ENCODE measurements at regions not wholly inside any gene's neighbourhood (a gene's known extent, or its start where the extent isn't known, plus 50 kb on each side); places are given as distances from the start of the nearest gene placed in this dataset.
"Not testable (repeated sequence)": the region's sequence is repeated elsewhere in the genome, so short reads cannot be mapped to it uniquely, and the experiment has no call there.

DNA sequence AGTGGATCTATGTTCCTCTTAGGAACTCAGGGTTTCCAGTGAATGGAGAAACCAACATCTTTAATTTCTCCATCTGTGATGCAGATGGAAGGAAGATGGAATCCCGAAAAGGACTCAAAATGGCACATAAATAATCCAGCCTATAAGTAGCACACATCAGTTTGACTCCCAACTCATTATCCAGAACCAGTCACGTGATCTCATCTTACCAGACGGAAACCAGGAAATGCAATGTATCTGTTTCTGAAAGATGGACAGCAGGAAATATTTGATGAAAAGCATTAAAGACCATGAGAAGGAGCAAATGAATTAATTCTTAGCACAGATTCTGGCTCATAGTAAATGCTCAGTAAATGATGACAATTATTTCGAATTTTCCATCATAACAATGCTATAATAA is 443.1 kb upstream of the FMR1 start:
- DNase-seq (ENCODE audit: low spot score) (no peak), ATAC-seq (no peak)
- intact Hi-C loops (cut with DNase I), result no loop called here

DNA sequence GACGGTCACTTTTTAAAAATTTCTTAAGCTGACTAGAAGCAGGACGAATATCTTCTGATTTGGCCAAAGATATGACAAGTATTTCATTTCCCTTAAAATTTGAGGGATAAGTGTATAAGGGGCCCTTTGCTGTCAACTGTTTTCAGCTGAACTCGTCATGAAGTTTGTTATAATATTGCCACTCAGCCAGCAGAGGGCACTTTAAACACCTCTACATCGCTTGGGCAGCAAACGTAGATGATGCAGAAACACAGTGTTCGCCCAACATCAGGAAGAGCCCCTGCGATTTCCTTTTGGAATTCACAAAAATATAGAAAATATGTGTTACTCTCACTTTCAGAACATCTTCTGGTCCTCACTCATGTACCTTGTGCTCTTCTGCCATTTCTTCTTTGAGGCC is 435.7 kb upstream of the FMR1 start:
- intact Hi-C loops (cut with DNase I), result no loop called here
- DNase-seq (ENCODE audit: low spot score) (no peak), ATAC-seq (no peak)

DNA sequence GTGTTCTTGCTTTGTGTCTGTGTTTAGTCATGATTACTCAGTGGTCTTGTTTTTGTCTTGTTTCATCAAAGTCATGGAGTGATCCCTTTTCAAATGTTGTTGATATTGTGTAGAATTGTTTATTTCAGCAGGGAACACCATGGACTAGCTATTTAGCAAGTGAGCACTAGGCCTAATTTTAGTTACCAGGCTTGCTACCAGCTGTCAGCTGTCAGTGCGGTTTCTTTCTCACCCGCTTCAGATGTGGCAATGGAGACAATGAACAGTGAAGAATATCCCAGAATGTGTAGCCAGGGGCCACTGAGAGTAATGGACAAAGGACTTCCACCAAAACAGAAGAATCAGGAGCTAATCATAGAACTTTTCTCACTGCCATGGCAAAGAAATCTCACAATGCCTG is 432.8 kb upstream of the FMR1 start:
- DNase-seq (ENCODE audit: low spot score), result no peak
- no peak for ATAC-seq
- intact Hi-C loops (cut with DNase I), result no loop called here

DNA sequence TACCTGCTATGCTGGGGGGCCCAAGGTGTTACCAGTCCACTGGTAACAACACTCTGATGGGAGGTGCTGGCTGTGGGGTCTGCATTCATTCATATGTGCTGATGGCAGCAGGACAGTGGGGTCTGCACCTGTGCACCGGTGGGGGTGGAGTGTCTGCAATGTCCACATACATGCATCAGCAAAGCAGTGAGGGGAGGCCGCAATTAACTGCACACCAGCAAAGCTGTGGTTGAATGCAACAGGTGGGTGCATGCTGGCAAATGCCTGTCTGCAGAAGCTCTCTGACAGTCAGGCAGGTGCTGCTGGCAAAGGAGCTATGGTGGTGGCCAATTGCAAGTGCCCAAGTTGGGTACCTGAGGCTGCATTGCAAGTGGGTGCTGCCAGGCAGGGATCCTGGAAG is 426.5 kb upstream of the FMR1 start:
- ATAC-seq (no peak), DNase-seq (ENCODE audit: low spot score) (no peak)
- intact Hi-C loops (cut with DNase I), result no loop called here

DNA sequence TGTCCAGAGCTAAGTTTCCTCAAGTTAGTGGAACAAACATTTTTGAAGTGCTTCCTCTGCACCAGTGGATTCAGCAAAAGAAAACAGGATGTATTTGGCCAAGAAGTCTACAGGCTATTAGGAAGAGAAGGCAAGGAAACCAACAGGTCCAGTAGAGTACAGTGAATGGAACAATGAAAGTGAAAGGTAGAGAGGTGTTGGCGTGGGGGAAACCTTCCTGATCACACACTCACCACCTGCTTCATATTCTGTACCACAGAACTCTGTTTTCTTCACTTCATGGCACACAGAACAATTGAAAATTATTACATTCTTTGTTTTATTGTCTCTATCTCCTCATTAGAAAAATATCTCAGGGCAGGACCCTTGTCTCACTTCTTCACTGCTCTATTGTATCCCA is 417.4 kb upstream of the FMR1 start:
- ATAC-seq (no peak), DNase-seq (ENCODE audit: low spot score) (no peak)
- intact Hi-C loops (cut with DNase I), result no loop called here

DNA sequence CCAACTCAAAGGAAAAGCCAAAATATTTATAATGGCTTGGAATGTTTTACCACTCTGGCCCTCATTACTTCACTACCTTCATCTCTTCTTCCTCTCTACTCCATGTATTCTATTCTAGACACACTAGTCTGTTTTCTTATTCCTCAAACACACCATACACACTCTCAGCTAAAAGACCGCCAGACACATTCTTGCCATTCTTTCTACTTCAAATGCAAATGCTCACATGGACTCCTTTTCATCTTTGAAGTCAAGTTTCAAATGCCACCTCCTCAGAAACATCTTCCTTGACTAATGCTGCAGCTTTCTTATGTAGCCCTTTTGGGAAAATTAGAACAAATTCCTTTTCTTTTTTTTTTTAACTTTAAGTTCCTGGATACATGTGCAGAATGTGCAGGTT is 412.9 kb upstream of the FMR1 start:
- ATAC-seq, result no peak
- no peak for DNase-seq (ENCODE audit: low spot score)
- intact Hi-C loops (cut with DNase I), result no loop called here

DNA sequence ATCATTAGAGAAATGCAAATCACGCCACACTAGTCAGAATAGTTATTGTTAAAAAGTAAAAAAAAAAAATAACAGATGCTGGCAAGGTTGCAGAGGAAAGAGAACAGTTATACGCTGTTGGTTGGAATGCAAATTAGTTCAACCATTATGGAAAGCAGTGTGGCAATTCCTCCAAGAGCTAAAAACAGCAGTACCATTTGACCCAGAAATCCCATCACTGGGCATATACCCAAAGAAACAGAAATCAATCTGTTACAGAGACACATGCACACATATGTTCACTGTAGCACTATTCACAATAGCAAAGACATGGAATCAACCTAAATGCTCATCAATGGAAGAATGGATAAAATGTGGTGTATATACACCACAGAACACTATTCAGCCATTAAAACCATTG is 388.7 kb upstream of the FMR1 start:
- ATAC-seq (no peak), DNase-seq (ENCODE audit: low spot score) (no peak)
- intact Hi-C loops (cut with DNase I), result no loop called here

DNA sequence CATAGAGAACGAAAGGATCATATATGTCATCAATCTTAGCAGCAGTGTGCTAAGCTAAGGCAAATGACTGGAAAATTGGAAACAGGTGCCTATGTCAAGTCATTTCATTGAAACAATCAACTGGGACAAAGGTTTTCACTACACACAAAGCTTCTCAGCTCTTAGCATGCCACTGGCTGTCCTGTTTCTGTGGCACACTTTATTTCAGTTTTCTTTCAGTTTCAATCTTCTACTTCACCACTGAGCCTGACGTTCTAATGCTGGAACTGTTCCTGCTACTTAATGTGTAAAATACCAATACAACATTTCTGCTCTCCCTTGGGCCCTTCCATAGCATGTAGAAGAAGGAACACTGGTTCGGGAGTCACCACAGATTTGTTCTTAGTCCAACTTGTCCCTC is 378.3 kb upstream of the FMR1 start:
- ATAC-seq (no peak), DNase-seq (ENCODE audit: low spot score) (no peak)
- intact Hi-C loops (cut with DNase I), result no loop called here

DNA sequence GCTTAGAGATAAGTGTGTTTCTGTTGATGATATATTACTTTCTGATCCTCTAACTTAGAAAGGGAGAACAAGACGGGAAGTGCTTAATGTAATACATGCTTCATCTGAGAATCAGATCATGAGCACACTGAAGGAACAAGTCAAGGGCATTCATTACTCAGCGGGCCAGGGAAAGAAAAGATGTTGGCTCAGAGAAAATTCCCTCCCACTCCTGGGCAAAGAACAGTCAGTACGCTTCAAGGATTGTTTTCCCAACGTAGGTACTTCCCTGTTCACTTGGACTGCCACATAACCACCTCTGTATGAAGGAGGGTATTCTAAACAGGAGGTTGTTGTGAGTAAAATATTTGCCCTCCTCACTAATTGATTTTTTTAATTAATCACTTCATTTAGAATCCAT is 374.5 kb upstream of the FMR1 start:
- intact Hi-C loops (cut with DNase I), result no loop called here
- ATAC-seq (no peak), DNase-seq (ENCODE audit: low spot score) (no peak)

DNA sequence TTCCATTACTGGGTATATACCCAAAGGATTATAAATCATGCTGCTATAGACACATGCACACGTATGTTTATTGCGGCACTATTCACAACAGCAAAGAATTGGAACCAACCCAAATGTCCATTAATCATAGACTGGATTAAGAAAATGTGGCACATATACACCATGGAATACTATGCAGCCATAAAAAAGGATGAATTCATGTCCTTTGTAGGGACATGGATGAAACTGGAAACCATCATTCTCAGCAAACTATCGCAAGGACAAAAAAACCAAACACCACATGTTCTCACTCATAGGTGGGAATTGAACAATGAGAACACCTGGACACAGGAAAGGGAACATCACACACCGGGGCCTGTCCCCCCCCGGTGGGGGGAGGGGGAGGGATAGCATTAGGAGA is 363.7 kb upstream of the FMR1 start:
- ATAC-seq; intact Hi-C loops (cut with DNase I); DNase-seq (ENCODE audit: low spot score): not testable (repeated sequence)

DNA sequence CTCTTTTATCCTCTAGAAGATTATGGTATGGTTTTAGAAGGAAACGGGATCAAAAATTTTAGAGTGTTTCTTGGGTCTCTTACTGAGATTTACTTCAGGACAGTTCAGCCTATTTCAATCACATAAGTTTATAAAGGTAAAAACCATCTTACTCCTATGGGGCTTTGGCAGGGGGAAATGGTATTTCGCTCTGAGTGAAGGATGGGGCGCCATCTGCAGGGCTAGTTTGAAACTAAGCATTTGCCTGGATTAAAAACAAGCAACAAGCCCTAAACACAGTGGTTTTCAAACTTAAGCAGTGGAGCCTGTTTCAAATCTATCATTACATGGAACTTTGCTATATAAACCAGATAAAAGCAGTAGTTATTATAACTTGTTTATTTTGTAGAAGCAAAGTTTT is 361.5 kb upstream of the FMR1 start:
- ATAC-seq (no peak), DNase-seq (ENCODE audit: low spot score) (no peak)
- intact Hi-C loops (cut with DNase I), result no loop called here

DNA sequence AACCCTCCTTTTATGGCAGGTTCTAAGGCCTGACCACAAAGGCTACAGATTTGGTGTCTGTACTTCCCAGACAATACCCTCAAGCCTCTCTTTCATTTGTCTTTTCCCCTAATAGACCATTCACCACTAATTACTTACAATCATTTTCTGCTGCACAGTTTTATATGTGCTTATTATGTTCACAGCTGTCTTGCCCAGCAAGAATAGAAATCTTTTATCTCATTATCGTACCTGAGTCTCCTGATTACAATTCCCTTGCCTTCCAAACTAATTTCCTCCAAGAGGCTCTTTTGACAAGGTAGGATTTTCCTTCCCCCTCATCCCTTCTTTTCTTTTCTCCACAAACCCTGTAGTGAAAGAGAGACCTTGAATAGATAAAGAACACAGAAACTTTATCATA is 352.5 kb upstream of the FMR1 start:
- intact Hi-C loops (cut with DNase I), result no loop called here
- no peak for DNase-seq (ENCODE audit: low spot score)
- ATAC-seq, result no peak

DNA sequence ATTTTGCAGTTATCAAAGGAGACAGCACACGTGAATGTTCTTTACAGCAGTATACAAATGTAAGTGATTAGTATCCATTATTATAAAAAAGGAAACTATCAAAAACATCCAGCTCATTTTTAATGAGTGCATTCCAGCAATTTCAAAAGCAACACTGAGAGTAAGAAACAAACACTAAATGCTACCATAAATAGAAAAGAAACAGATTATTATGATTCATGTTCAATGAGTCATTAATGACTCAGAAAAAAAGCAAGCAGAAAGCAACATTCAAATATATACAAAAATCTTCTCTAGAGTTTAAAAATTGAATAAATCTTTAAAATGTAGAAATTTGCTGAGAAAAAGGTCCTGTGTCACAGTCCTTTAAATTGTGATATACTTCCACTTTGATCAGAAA is 346.5 kb upstream of the FMR1 start:
- intact Hi-C loops (cut with DNase I), result no loop called here

DNA sequence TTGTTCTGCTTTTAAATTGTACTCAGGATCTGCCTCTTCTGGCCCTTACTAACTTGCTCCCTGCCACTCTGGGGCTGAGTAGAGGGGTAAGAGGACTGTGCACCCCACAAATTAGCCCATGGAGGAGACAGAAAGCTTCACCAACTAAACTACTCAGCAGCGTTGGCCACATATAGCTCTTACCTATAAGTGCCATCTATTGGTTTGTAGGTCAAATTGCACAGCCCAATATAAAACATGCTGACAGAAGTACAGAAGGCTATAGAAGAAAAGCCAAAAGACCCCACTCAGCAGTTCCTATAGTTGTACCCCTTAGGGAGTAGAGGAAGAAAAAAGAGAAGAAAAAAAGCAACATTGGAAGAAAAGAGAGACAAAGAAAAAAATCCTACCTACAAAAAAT is 341.2 kb upstream of the FMR1 start:
- intact Hi-C loops (cut with DNase I), result no loop called here
- ATAC-seq (no peak), DNase-seq (ENCODE audit: low spot score) (no peak)

More for the DNA sequence above, 346.5 kb upstream of the FMR1 start:
- DNase-seq (ENCODE audit: low spot score) (no peak), ATAC-seq (no peak)

DNA sequence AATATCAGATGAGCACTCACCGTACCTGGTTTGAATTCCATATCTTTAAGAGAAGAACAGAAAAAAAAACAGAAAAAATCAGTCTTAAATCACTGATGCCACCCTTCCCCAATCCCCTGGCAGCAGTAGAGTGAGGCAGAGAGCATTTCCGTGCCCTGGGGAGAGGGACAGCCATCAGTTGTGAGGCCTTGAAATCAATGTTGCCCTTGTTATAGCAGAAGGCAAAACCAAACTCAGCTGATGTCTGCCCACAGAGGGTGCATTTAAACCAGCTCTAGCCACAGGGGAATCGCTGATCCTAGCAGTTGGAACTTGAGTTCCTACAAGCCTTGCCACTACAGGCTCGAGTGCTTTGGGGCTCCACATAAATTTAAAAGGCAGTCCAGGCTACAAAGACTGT is 338.5 kb upstream of the FMR1 start:
- DNase-seq (ENCODE audit: low spot score) (no peak), ATAC-seq (no peak)
- intact Hi-C loops (cut with DNase I), result no loop called here

DNA sequence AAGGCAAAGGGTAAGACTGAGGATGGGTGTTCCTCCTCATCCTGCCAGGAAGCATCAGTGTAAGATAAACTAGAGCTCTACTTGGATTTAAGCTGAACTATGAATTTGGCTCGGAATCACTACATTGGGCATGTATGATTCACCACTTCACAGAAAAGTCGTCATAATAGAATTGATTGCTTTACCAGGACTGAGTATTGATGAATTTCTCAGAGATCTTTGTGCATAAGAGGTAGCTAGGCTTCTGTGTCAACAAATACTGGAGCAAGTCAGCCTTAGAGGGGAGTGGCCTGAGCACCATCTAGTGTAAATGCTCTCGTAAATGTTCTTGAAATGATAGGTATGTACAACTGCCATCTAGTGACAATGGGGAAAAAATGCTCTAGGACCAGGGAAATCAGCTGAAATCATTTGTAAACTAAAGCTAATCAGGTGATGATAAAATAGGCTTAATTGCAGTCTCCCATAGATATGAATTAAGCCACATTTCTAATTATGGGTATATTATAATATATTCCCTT is 309.5 kb upstream of the FMR1 start:
- no peak for DNase-seq (ENCODE audit: low spot score)
- intact Hi-C loops (cut with DNase I), result no loop called here
- ATAC-seq, result no peak

DNA sequence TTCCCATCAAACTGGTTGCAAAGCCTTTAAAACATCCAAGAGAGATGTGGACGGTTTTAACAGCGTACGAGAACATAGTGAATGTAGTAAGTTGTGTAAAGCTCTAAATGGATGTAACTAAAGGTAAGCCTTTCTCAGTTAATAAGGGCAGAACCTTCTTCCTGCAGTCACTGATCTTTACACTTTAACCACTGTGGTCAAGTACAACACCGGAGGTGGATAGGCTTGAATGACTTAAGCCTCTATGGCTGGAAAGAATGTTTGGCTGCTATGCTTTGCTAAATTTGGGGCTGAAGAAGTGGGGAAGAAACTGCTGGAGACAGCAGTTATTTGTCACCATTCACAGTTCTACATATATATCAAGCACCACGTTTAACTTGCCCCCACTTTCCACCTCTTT is 285.1 kb upstream of the FMR1 start:
- ATAC-seq (no peak), DNase-seq (ENCODE audit: low spot score) (no peak)
- intact Hi-C loops (cut with DNase I), result no loop called here

DNA sequence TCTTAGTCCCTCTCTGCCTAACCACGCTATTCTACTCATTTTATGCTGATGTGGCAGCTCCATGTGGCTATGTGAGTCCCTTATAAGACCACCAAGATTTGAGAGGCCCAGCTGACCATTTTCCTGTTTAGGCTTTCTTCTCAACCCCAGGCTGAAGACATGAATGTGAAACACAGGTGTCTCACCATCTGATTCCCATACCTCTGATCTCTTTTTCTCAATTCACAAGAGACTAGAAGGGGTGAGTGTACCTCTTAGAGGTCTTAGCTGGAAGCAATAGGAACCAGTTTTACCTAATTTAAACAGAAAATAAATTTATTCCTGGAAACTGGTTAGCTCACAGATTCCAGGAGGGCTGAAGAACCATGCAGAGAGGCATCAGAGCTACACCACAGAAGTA is 276.5 kb upstream of the FMR1 start:
- no peak for ATAC-seq
- DNase-seq (ENCODE audit: low spot score), result no peak
- intact Hi-C loops (cut with DNase I), result no loop called here

DNA sequence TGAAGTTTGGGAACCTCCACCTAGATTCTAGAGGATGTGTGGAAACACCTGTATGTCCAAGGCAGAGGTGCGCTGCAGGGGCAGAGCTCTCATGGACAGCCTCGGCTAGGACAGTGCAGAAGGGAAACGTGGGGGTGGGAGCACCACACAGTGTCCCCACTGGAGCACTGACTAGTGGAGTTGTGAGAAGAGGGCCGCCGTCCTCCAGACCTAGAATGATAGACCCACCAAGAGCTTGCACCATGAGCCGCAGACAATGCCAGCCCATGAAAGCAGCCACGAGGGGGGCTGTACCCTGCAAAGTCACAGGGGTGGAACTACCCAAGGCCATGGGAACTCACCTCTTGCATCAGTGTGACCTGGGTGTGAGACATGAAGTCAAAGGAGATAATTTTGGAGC is 274.5 kb upstream of the FMR1 start:
- ATAC-seq (no peak), DNase-seq (ENCODE audit: low spot score) (no peak)
- intact Hi-C loops (cut with DNase I), result no loop called here

DNA sequence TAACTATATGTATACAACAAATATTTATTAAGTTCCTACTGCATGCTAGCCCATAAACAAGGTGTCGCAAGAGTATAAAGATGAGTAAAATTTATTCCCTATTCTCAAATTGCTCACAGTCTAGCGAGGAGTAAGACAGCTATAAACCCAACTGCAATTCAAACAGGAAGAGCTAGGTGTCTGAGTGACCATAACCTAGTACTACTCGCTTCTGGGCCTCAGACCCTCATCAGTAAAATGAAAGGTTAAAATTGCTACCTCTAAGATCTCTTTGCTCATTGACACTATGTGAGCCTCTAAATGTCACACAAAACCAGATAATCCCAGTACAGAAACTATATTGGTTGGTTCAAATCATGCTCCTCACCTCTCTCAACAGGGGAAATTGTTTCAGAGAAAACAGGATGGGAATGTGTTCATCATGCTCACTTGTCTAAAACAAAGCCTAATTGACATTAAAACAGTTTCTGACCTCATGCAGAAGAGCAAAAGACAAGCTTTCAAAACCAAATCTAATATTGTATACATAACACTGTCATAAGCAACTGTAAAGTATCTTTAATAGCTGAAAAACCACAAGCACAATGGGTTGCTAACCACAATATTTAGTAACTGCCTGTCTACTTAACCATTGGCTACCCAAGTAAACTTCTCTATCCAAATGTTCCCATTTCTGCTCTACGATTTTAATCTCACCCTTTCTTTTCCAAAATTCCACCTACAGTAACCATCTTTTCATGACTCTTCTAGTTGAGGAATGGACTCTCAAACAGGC is 264.6 kb upstream of the FMR1 start:
- DNase-seq (ENCODE audit: low spot score), result no peak
- ATAC-seq, result no peak
- intact Hi-C loops (cut with DNase I), result no loop called here

DNA sequence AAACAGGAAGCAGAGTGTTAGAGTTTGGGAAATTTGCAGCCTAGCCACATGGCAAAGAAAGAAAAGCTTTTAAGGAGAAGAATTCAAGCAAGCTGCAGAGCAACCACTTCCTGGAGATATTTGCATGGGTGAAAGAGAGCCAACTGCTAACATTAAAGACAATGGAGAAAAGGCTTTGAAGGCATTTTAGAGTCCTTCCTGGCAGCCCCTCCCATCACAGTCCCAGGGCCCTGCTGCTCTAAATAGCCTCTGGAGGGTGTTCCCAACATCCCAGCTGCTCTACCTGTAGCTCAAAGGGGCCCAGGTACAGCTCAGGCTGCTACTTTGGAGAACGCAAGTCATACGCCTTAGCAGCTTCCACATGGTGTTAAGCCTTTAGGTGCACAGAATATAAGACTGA is 235.9 kb upstream of the FMR1 start:
- intact Hi-C loops (cut with DNase I), result loop anchor here (5.0 kb wide), 1 partner anchor 419 kb away; no protein-coding TSS in a partner anchor
- DNase-seq (ENCODE audit: low spot score) (no peak), ATAC-seq (no peak)

All from sciatic nerve (tissue), 2 donors.